Subcutaneous abdominal adipose tissue (tissue), 5 donors: ENCODE measurements at regions not wholly inside any gene's neighbourhood (a gene's known extent, or its start where the extent isn't known, plus 50 kb on each side); places are given as distances from the start of the nearest gene placed in this dataset.
"Not testable (repeated sequence)": the region's sequence is repeated elsewhere in the genome, so short reads cannot be mapped to it uniquely, and the experiment has no call there.

Source experiments
- H3K27ac ChIP-seq: one replicate; pipeline ENCODE4 v1.7.0; 2013; ENCODE audit warnings: low read depth, mild to moderate bottlenecking, inconsistent platforms, low read length, moderate library complexity
- H3K27me3 ChIP-seq, 5 donors: one replicate each; pipeline ENCODE4 v1.7.0; 2013; ENCODE audit warnings: low read length in 5 of 5, inconsistent platforms in 1 of 5; ENCODE audit not compliant: control insufficient read depth in 5 of 5, insufficient read depth in 4 of 5
- H3K36me3 ChIP-seq, 5 donors: one replicate each; pipeline ENCODE4 v1.7.0; 2013; ENCODE audit warnings: low read length in 5 of 5; ENCODE audit not compliant: control insufficient read depth in 5 of 5, insufficient read depth in 5 of 5
- H3K4me1 ChIP-seq, 5 donors: one replicate each; pipeline ENCODE4 v1.7.0; 2013; ENCODE audit warnings: low read length in 5 of 5, mild to moderate bottlenecking in 3 of 5, moderate library complexity in 1 of 5; ENCODE audit not compliant: control insufficient read depth in 5 of 5, insufficient read depth in 5 of 5
- H3K4me3 ChIP-seq, 5 donors: one replicate each; pipeline ENCODE4 v1.7.0; 2013; ENCODE audit warnings: low read length in 5 of 5, low read depth in 1 of 5
- H3K9ac ChIP-seq, 5 donors: one replicate each; pipeline ENCODE4 v1.7.0; 2013; ENCODE audit warnings: low read length in 5 of 5, mild to moderate bottlenecking in 4 of 5, moderate library complexity in 3 of 5
- H3K9me3 ChIP-seq, 5 donors: one replicate each; pipeline ENCODE4 v1.7.0; 2013; ENCODE audit warnings: low read length in 5 of 5; ENCODE audit not compliant: control insufficient read depth in 5 of 5
- donor health status: healthy.
- donor health status: healthy.
- donor health status: healthy.
- donor health status: healthy.
- donor health status: healthy.

- Histone ChIP-seq H3K27ac (no peak overlapping the region), H3K27me3 (no peaks in the 10 kb centered on the region), H3K4me3 (no peak overlapping the region), H3K9me3 (no peaks in the 10 kb centered on the region), H3K9ac (no peak overlapping the region), H3K36me3 (no peaks in the 10 kb centered on the region), H3K4me1 (no peaks in the 10 kb centered on the region)
These were observed 116.4 kb downstream of the BLID start for GRCh38 chr11:121999651-122000050.

DNA sequence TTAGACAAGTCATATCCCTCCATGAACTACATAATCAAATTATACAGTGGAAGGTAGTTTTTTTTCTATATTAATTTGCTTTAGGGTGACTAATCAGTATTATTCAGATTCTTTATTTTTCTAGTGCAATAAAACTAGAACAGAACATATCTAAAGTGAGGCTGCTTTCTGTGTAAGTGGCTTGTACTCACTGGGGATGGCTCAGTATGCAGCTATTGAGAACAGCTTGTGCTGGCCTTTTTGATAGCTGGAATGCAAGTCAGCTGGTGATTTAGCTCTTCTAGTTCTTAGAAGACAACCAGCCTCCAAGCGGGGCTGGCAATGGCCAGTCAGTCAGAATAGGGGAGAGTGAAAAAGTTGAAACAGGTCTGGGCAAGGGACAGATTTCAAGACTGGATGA, 119.4 kb downstream of the BLID start:
- H3K36me3 ChIP-seq = no peaks in the 10 kb centered on the region
- H3K4me1 ChIP-seq = no peaks in the 10 kb centered on the region
- H3K27me3 ChIP-seq = no peaks in the 10 kb centered on the region
- no peaks in the 10 kb centered on the region for H3K9me3 ChIP-seq
- no peak overlapping the region for H3K27ac ChIP-seq
- H3K9ac ChIP-seq = no peak overlapping the region
- H3K4me3 ChIP-seq = no peak overlapping the region

DNA sequence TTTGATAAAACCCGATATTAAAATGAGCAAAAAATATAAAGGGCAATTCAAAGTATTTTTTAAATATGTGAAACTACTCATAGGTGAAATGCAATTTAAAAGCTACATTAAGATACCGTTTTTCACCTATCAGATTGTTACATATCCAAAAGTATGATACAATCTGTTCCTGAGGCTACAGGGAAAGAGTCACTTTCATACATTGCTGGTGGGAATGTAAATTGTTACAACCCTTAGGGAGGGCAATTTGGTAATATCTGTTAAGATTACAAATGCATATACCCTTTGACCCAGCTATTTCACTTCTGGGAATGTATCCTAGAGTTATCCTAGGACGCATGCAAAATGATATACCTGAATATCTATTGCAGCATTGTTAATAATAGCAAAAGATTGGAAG, 132.1 kb downstream of the BLID start:
- Histone ChIP-seq H3K27ac (no peak overlapping the region), H3K27me3 (no peaks in the 10 kb centered on the region), H3K4me3 (no peak overlapping the region), H3K36me3 (no peaks in the 10 kb centered on the region), H3K9me3 (peaks cover 0 to 5% (median 0%) of the 10 kb centered on the region in 5 donors), H3K4me1 (peaks cover 0 to 2% (median 0%) of the 10 kb centered on the region in 5 donors), H3K9ac (no peak overlapping the region)

- H3K4me3 ChIP-seq, H3K27me3 ChIP-seq, H3K36me3 ChIP-seq, H3K27ac ChIP-seq, H3K4me1 ChIP-seq, H3K9ac ChIP-seq, H3K9me3 ChIP-seq: not testable (repeated sequence)
These were observed 138.1 kb downstream of the BLID start for GRCh38 chr11:121977914-121978313.

GRCh38 chr11:121968638-121969037, 147.4 kb downstream of the BLID start:
- peaks cover 0 to 7% (median 5%) of the 10 kb centered on the region in 5 donors for H3K4me1 ChIP-seq
- no peaks in the 10 kb centered on the region for H3K36me3 ChIP-seq
- no peak overlapping the region for H3K27ac ChIP-seq
- H3K9ac ChIP-seq = no peak overlapping the region
- H3K27me3 ChIP-seq = no peaks in the 10 kb centered on the region
- peaks cover 0 to 5% (median 3%) of the 10 kb centered on the region in 5 donors for H3K9me3 ChIP-seq
- no peak overlapping the region for H3K4me3 ChIP-seq

GRCh38 chr11:121967131-121967704, 148.8 kb downstream of the BLID start:
- no peak overlapping the region for H3K9ac ChIP-seq
- H3K27me3 ChIP-seq = no peaks in the 10 kb centered on the region
- H3K9me3 ChIP-seq = no peaks in the 10 kb centered on the region
- H3K27ac ChIP-seq = no peak overlapping the region
- peaks cover 0 to 7% (median 5%) of the 10 kb centered on the region in 5 donors for H3K4me1 ChIP-seq
- no peaks in the 10 kb centered on the region for H3K36me3 ChIP-seq
- no peak overlapping the region for H3K4me3 ChIP-seq

GRCh38 chr11:121965330-121965729, 150.7 kb downstream of the BLID start:
- Histone ChIP-seq H3K9ac (no peak overlapping the region), H3K27me3 (no peaks in the 10 kb centered on the region), H3K4me1 (peaks cover 0 to 7% (median 5%) of the 10 kb centered on the region in 5 donors), H3K36me3 (no peaks in the 10 kb centered on the region), H3K4me3 (no peak overlapping the region), H3K27ac (no peak overlapping the region), H3K9me3 (no peaks in the 10 kb centered on the region)

DNA sequence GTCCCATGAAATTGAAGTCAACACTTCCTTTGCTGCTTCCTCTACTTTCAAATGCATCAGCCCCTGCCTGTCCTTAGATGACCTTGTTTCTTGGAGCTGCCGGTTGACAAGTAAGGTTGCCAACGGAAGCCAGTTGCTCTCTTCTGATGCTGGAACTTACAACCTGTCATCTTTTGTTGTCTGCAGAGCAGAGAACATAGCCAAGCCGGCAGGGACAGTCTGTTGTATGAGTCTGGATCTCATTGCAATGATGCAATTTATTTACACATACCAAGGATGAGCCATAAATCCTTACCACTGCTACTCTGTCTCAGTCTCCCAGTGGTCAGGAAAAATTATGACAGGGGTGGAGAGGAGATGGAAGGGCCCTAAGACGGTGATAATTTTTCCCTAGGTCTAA, 151.4 kb downstream of the BLID start:
- Histone ChIP-seq H3K9ac (no peak overlapping the region), H3K4me1 (peaks cover 0 to 7% (median 5%) of the 10 kb centered on the region in 5 donors), H3K27me3 (no peaks in the 10 kb centered on the region), H3K9me3 (no peaks in the 10 kb centered on the region), H3K36me3 (no peaks in the 10 kb centered on the region), H3K27ac (no peak overlapping the region), H3K4me3 (no peak overlapping the region)

GRCh38 chr11:121963846-121964245, 152.2 kb downstream of the BLID start:
- not testable (repeated sequence) for H3K36me3 ChIP-seq, H3K27me3 ChIP-seq, H3K27ac ChIP-seq, H3K4me1 ChIP-seq, H3K4me3 ChIP-seq, H3K9me3 ChIP-seq, H3K9ac ChIP-seq

DNA sequence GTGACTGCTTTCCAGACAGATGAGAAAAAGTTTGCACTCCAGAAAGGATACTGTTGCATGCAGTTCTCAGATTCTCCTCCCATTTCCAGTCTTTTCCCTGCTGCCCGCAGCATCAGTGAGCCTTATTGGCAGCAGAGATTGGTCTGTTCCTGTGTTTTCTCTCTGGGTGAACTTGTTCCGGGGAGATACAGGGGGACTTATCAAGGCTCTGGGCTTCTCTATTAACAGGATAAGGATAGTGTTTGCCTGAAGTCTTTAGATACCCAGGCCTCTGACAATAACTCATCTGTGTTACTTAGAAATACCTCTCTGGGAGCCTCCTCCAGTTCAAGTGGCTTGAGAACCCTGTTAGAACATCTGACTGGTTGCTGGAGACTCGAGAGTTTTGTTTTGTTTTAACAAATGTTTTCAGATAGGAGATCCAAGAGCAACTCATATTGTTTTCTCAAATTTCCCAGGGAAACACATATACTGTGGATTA, 154.7 kb downstream of the BLID start:
- no peaks in the 10 kb centered on the region for H3K27me3 ChIP-seq
- no peaks in the 10 kb centered on the region for H3K36me3 ChIP-seq
- no peaks in the 10 kb centered on the region for H3K9me3 ChIP-seq
- peaks cover 0 to 7% (median 5%) of the 10 kb centered on the region in 5 donors for H3K4me1 ChIP-seq
- H3K9ac ChIP-seq = no peak overlapping the region
- H3K27ac ChIP-seq = no peak overlapping the region
- no peak overlapping the region for H3K4me3 ChIP-seq

DNA sequence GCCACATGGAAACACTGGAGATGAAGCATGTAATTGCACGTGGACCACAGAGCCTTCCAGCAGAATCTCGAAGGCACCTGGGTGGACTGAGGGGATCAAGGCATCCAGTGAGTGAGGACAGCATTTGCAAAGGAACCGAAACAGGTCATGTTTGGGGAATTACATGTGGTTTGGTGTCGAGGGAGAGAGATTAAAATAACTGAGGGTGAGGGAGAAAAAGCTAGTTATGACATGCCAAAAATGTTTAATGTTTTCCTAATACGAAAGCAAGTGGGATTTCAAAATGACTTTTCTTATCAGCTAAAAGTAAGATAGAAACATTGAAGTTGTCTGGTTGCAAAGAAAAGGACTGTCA, 157.1 kb downstream of the BLID start:
- Histone ChIP-seq H3K4me3 (no peak overlapping the region), H3K4me1 (no peaks in the 10 kb centered on the region), H3K9ac (no peak overlapping the region), H3K27me3 (peaks cover 0 to 3% (median 0%) of the 10 kb centered on the region in 5 donors), H3K36me3 (no peaks in the 10 kb centered on the region), H3K9me3 (no peaks in the 10 kb centered on the region), H3K27ac (no peak overlapping the region)
